OCI-LY3 (cell line): ENCODE measurements at regions not wholly inside any gene's neighbourhood (a gene's known extent, or its start where the extent isn't known, plus 50 kb on each side); places are given as distances from the start of the nearest gene placed in this dataset.
A peak's percentile ranks its signal among the peaks of the same experiment; 100 is the strongest.

Source experiments
- H2AFZ ChIP-seq: fragments of 200-600, 300-600 bp; shearing (Covaris generic); 2 replicates; pipeline ENCODE4 v1.6.0; 2014; ENCODE audit warnings: antibody characterized with exemption, low read depth, low read length
- H3K27ac ChIP-seq: fragments of 200-600, 300-600 bp; sonication (generic); 2 replicates; pipeline ENCODE4 v1.5.1; 2014; ENCODE audit warnings: mild to moderate bottlenecking, low read length, moderate library complexity, mixed read lengths
- H3K27me3 ChIP-seq: fragments of 200-600, 300-600 bp; sonication (generic); 2 replicates; pipeline ENCODE4 v1.6.1; 2014; ENCODE audit warnings: low read depth, low read length, mixed read lengths
- H3K36me3 ChIP-seq: fragments of 200-600, 300-600 bp; sonication (generic); replicated peaks from 2 replicates; pipeline ENCODE3; 2014; ENCODE audit warnings: low read depth, low read length, mixed read lengths
- H3K4me1 ChIP-seq: fragments of 300-600, 200-600 bp; sonication (generic); 2 replicates; pipeline ENCODE4 v1.6.1; 2014; ENCODE audit warnings: low read length, mixed read lengths
- H3K4me2 ChIP-seq: fragments of 200-600, 300-600 bp; sonication (generic); 2 replicates; pipeline ENCODE4 v1.6.1; 2014; ENCODE audit warnings: low read length, mixed read lengths
- H3K4me3 ChIP-seq: fragments of 300-600, 200-600 bp; sonication (generic); 2 replicates; pipeline ENCODE4 v1.5.1; 2014; ENCODE audit warnings: antibody characterized with exemption, mild to moderate bottlenecking, low read length, moderate library complexity
- H3K79me2 ChIP-seq: fragments of 300-600, 200-600 bp; shearing (Covaris generic); 2 replicates; pipeline ENCODE4 v1.6.1; 2014; ENCODE audit warnings: mild to moderate bottlenecking, low read length, mixed read lengths
- H3K9ac ChIP-seq: fragments of 300-600, 200-600 bp; shearing (Covaris generic); 2 replicates; pipeline ENCODE4 v1.6.0; 2014; ENCODE audit warnings: mild to moderate bottlenecking, low read length, moderate library complexity
- H3K9me3 ChIP-seq: fragments of 200-600, 300-600 bp; shearing (Covaris generic); 2 replicates; pipeline ENCODE4 v1.6.1; 2014; ENCODE audit warnings: low read length, mixed read lengths; ENCODE audit not compliant: insufficient read depth
- H4K20me1 ChIP-seq: fragments of 200-600, 300-600 bp; sonication (generic); 2 replicates; pipeline ENCODE4 v1.6.1; 2016; ENCODE audit warnings: low read length, mixed read lengths; ENCODE audit not compliant: insufficient read depth
- EZH2phosphoT487 ChIP-seq: fragments of 200-600 bp; shearing (Covaris generic); IDR thresholded peaks from 2 replicates; pipeline ENCODE4 v1.6.1; 2018; ENCODE audit warnings: antibody characterized with exemption, mixed run types, low read depth
- TF ChIP-seq, protein P1 (sequence below): fragments of 200-600, 300-600 bp; sonication (generic); IDR thresholded peaks from 2 replicates; pipeline ENCODE4 v1.5.1; 2014; ENCODE audit warnings: antibody characterized with exemption, low read length, low read depth

- no peak for TF ChIP-seq EZH2phosphoT487
- TF ChIP-seq, protein P1, sequence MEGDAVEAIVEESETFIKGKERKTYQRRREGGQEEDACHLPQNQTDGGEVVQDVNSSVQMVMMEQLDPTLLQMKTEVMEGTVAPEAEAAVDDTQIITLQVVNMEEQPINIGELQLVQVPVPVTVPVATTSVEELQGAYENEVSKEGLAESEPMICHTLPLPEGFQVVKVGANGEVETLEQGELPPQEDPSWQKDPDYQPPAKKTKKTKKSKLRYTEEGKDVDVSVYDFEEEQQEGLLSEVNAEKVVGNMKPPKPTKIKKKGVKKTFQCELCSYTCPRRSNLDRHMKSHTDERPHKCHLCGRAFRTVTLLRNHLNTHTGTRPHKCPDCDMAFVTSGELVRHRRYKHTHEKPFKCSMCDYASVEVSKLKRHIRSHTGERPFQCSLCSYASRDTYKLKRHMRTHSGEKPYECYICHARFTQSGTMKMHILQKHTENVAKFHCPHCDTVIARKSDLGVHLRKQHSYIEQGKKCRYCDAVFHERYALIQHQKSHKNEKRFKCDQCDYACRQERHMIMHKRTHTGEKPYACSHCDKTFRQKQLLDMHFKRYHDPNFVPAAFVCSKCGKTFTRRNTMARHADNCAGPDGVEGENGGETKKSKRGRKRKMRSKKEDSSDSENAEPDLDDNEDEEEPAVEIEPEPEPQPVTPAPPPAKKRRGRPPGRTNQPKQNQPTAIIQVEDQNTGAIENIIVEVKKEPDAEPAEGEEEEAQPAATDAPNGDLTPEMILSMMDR = no peak
- Histone ChIP-seq H3K27ac (no peak overlapping the region), H4K20me1 (peaks cover 2% of the 10 kb centered on the region; the same call in 1 of the 2 replicates), H3K27me3 (peaks cover 40% of the 10 kb centered on the region), H3K36me3 (no peaks in the 10 kb centered on the region), H3K9me3 (no peaks in the 10 kb centered on the region), H2AFZ (no peak overlapping the region), H3K79me2 (no peaks in the 10 kb centered on the region), H3K4me3 (no peak overlapping the region), H3K9ac (no peak overlapping the region), H3K4me2 (0 out of 2 replicates have a peak overlapping the region, but pooled peaks have one; percentile 7), H3K4me1 (peaks cover 20% of the 10 kb centered on the region)
Observed at GRCh38 chr10:28975891-28976531, 298.7 kb downstream of the BAMBI start.

DNA sequence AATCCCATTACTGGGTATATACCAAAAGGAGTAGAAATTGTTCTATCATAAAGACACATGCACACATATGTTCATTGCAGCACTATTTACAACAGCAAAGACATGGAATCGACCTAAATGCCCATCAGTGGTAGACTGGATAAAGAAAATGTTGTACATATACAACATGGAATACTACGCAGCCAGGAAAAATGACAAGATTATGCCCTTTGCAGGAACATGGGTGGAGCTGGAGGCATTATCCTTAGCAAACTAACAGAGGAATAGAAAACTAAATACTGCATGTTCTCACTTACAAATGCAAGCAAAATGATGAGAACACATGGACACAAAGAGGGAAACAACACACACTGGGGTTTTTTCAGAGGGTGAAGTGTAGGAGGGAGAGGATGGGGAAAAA, 300.2 kb downstream of the BAMBI start:
- Histone ChIP-seq H3K36me3 (no peaks in the 10 kb centered on the region), H3K4me2 (no peak overlapping the region), H3K9me3 (no peaks in the 10 kb centered on the region), H3K79me2 (no peaks in the 10 kb centered on the region), H3K27me3 (peaks cover 49% of the 10 kb centered on the region), H3K9ac (no peak overlapping the region), H4K20me1 (peaks cover 2% of the 10 kb centered on the region; the same call in 1 of the 2 replicates), H3K4me1 (peaks cover 30% of the 10 kb centered on the region), H3K27ac (no peak overlapping the region), H3K4me3 (no peak overlapping the region), H2AFZ (no peak overlapping the region)
- no peak for TF ChIP-seq EZH2phosphoT487
- TF ChIP-seq, protein P1 = no peak

- H3K4me3 ChIP-seq = no peak overlapping the region
- H2AFZ ChIP-seq = no peak overlapping the region
- peaks cover 2% of the 10 kb centered on the region; the same call in 1 of the 2 replicates for H4K20me1 ChIP-seq
- no peak overlapping the region for H3K9ac ChIP-seq
- H3K27me3 ChIP-seq = peaks cover 55% of the 10 kb centered on the region
- no peaks in the 10 kb centered on the region for H3K36me3 ChIP-seq
- H3K27ac ChIP-seq = no peak overlapping the region
- H3K4me1 ChIP-seq = peaks cover 50% of the 10 kb centered on the region
- no peaks in the 10 kb centered on the region for H3K9me3 ChIP-seq
- H3K4me2 ChIP-seq = peak overlapping the region; percentile 85
- TF ChIP-seq EZH2phosphoT487 = no peak
- TF ChIP-seq, protein P1 = no peak
- no peaks in the 10 kb centered on the region for H3K79me2 ChIP-seq
Observed at GRCh38 chr10:28980264-28980663, 302.9 kb downstream of the BAMBI start.

- peaks cover 2% of the 10 kb centered on the region; the same call in 1 of the 2 replicates for H4K20me1 ChIP-seq
- no peaks in the 10 kb centered on the region for H3K36me3 ChIP-seq
- H3K79me2 ChIP-seq = no peaks in the 10 kb centered on the region
- peaks cover 49% of the 10 kb centered on the region for H3K27me3 ChIP-seq
- peak overlapping the region; percentile 85 for H3K4me2 ChIP-seq
- 0 out of 2 replicates have a peak overlapping the region, but pooled peaks have one; percentile 13 for H3K27ac ChIP-seq
- H3K9ac ChIP-seq = no peak overlapping the region; the same call in 1 of the 2 replicates
- no peaks in the 10 kb centered on the region for H3K9me3 ChIP-seq
- no peak overlapping the region for H2AFZ ChIP-seq
- TF ChIP-seq EZH2phosphoT487 = no peak
- TF ChIP-seq, protein P1 = no peak
- H3K4me1 ChIP-seq = peaks cover 48% of the 10 kb centered on the region
- H3K4me3 ChIP-seq = peak overlapping the region; percentile 49
Observed at GRCh38 chr10:28981007-28981406, 303.7 kb downstream of the BAMBI start.
